Left ventricle myocardium inferior (tissue), 1 donor: ENCODE measurements at regions not wholly inside any gene's neighbourhood (a gene's known extent, or its start where the extent isn't known, plus 50 kb on each side); places are given as distances from the start of the nearest gene placed in this dataset.

ENCODE experiments used
- DNase-seq: peaks from one replicate; pipeline ENCODE4 v3.0.0-alpha.2; 2020
- H3K27ac ChIP-seq: fragments of 200-600 bp; replicated peaks from 2 replicates; pipeline ENCODE4 v1.8.0; 2021
- H3K27me3 ChIP-seq: fragments of 200-600 bp; 2 replicates; pipeline ENCODE4 v1.8.0; 2021; ENCODE audit warnings: low read depth
- H3K36me3 ChIP-seq: fragments of 200-600 bp; 2 replicates; pipeline ENCODE4 v1.8.0; 2021
- H3K4me1 ChIP-seq: fragments of 200-600 bp; 2 replicates; pipeline ENCODE4 v1.8.0; 2021
- H3K4me3 ChIP-seq: fragments of 200-600 bp; 2 replicates; pipeline ENCODE4 v1.8.0; 2021; ENCODE audit warnings: mild to moderate bottlenecking, moderate library complexity
- H3K9me3 ChIP-seq: fragments of 200-600 bp; replicated peaks from 2 replicates; pipeline ENCODE4 v1.8.0; 2021
- CTCF ChIP-seq: fragments of 200-600 bp; IDR thresholded peaks from 2 replicates; pipeline ENCODE4 v1.8.0; 2021; ENCODE audit warnings: antibody characterized with exemption, mild to moderate bottlenecking, borderline replicate concordance
- intact Hi-C: fragments of 100-400 bp; cut with micrococcal nuclease; formaldehyde crosslinking; loops from one replicate; pipeline ENCODE4 v1.11.0; 2022
- donor health status: DM: no; HTN: yes; CAD: no; lungs with severe emphysema.

- intact Hi-C loops, result no loop called here
- no peak for DNase-seq
- Histone ChIP-seq H3K27me3 (no peaks in the 10 kb centered on the region), H3K9me3 (no peaks in the 10 kb centered on the region), H3K36me3 (no peaks in the 10 kb centered on the region), H3K4me3 (no peak overlapping the region), H3K4me1 (no peaks in the 10 kb centered on the region), H3K27ac (no peak overlapping the region)
- no peak for TF ChIP-seq CTCF
Measured at GRCh38 chr15:93860701-93861100, 370.7 kb upstream of the MCTP2 start.

GRCh38 chr15:93859176-93859575 lies 372.2 kb upstream of the MCTP2 start:
- Histone ChIP-seq H3K27ac (no peak overlapping the region), H3K36me3 (no peaks in the 10 kb centered on the region), H3K9me3 (no peaks in the 10 kb centered on the region), H3K4me3 (no peak overlapping the region), H3K4me1 (no peaks in the 10 kb centered on the region), H3K27me3 (peaks cover under 1% of the 10 kb centered on the region)
- no peak for TF ChIP-seq CTCF
- intact Hi-C loops, result no loop called here
- DNase-seq, result no peak

GRCh38 chr15:93855181-93855826 lies 376.1 kb upstream of the MCTP2 start:
- TF ChIP-seq CTCF, result no peak
- Histone ChIP-seq H3K9me3 (no peaks in the 10 kb centered on the region), H3K27me3 (peaks cover 3% of the 10 kb centered on the region), H3K4me1 (no peaks in the 10 kb centered on the region), H3K36me3 (no peaks in the 10 kb centered on the region), H3K4me3 (no peak overlapping the region), H3K27ac (no peak overlapping the region)
- DNase-seq, result no peak
- intact Hi-C loops, result no loop called here

- intact Hi-C loops, result no loop called here
- Histone ChIP-seq H3K36me3 (no peaks in the 10 kb centered on the region), H3K9me3 (no peaks in the 10 kb centered on the region), H3K27me3 (peaks cover 3% of the 10 kb centered on the region), H3K27ac (no peak overlapping the region), H3K4me3 (no peak overlapping the region), H3K4me1 (no peaks in the 10 kb centered on the region)
- TF ChIP-seq CTCF, result no peak
- DNase-seq, result no peak
Measured at GRCh38 chr15:93854088-93854487, 377.3 kb upstream of the MCTP2 start.

- Histone ChIP-seq H3K36me3 (no peaks in the 10 kb centered on the region), H3K4me1 (no peaks in the 10 kb centered on the region), H3K27ac (no peak overlapping the region), H3K4me3 (no peak overlapping the region), H3K9me3 (no peaks in the 10 kb centered on the region), H3K27me3 (peaks cover 3% of the 10 kb centered on the region)
- no peak for DNase-seq
- intact Hi-C loops, result no loop called here
- TF ChIP-seq CTCF, result no peak
Measured at GRCh38 chr15:93852761-93853160, 378.6 kb upstream of the MCTP2 start.
